SH-SY5Y (cell line): ENCODE measurements at regions not wholly inside any gene's neighbourhood (a gene's known extent, or its start where the extent isn't known, plus 50 kb on each side); places are given as distances from the start of the nearest gene placed in this dataset.

Source experiments
- GATA2 ChIP-seq: IDR thresholded peaks from 2 replicates; pipeline ENCODE4 v1.6.1; 2011; ENCODE audit warnings: mild to moderate bottlenecking, low read depth, low read length
- GATA3 ChIP-seq: IDR thresholded peaks from 2 replicates; pipeline ENCODE4 v1.6.1; 2011; ENCODE audit warnings: low read depth, mild to moderate bottlenecking, low read length, moderate library complexity

GRCh38 chr1:5002676-5003075, 348.3 kb downstream of the AJAP1 start:
- TF ChIP-seq GATA2 (no peak), GATA3 (no peak)
